ENCODE measurements at regions not wholly inside any gene's neighbourhood (a gene's known extent, or its start where the extent isn't known, plus 50 kb on each side); places are given as distances from the start of the nearest gene placed in this dataset.

GRCh38 chr2:122528061-122528460, 772.6 kb downstream of the TSN start:
- H3K36me3 ChIP-seq, result no peaks in the 10 kb centered on the region
- no peak overlapping the region for H3K27ac ChIP-seq
- no peak overlapping the region for H3K4me3 ChIP-seq
- intact Hi-C loops (cut with DNase I), result no loop called here
- WGBS, 3 donors, result 80 to 87% (median 86%) methylated on average over 3 of the region's 3 CpGs
- H3K4me1 ChIP-seq (ENCODE audit: insufficient read depth), result no peaks in the 10 kb centered on the region
- TF ChIP-seq POLR2A (IDR thresholded peaks at IDR 0.05) (no peak), EP300 (IDR thresholded peaks at IDR 0.05) (no peak), CTCF (IDR thresholded peaks at IDR 0.05) (no peak)
- no peaks in the 10 kb centered on the region for H3K27me3 ChIP-seq
- no peak for DNase-seq
- H3K9me3 ChIP-seq, result no peaks in the 10 kb centered on the region

- TF ChIP-seq POLR2A (IDR thresholded peaks at IDR 0.05) (no peak), CTCF (IDR thresholded peaks at IDR 0.05) (no peak), EP300 (IDR thresholded peaks at IDR 0.05) (no peak)
- no peak for DNase-seq
- Histone ChIP-seq H3K4me1 (ENCODE audit: insufficient read depth) (no peaks in the 10 kb centered on the region), H3K4me3 (no peak overlapping the region), H3K36me3 (no peaks in the 10 kb centered on the region), H3K27me3 (no peaks in the 10 kb centered on the region), H3K9me3 (no peaks in the 10 kb centered on the region), H3K27ac (no peak overlapping the region)
- 79 to 86% (median 81%) methylated on average over 11 of the region's 11 CpGs for WGBS, 3 donors
- intact Hi-C loops (cut with DNase I), result no loop called here
These were observed 773.7 kb downstream of the TSN start for GRCh38 chr2:122528958-122529705.

GRCh38 chr2:122530814-122531213, 775.4 kb downstream of the TSN start:
- intact Hi-C loops (cut with DNase I), result no loop called here
- 65 to 74% (median 67%) methylated on average over 2 of the region's 2 CpGs for WGBS, 3 donors
- Histone ChIP-seq H3K27me3 (no peaks in the 10 kb centered on the region), H3K9me3 (no peaks in the 10 kb centered on the region), H3K27ac (no peak overlapping the region), H3K36me3 (no peaks in the 10 kb centered on the region), H3K4me3 (no peak overlapping the region), H3K4me1 (ENCODE audit: insufficient read depth) (no peaks in the 10 kb centered on the region)
- no peak for DNase-seq
- no peak for TF ChIP-seq CTCF (IDR thresholded peaks at IDR 0.05)
- TF ChIP-seq POLR2A (IDR thresholded peaks at IDR 0.05), result no peak
- TF ChIP-seq EP300 (IDR thresholded peaks at IDR 0.05), result no peak

GRCh38 chr2:122531290-122532071, 776.0 kb downstream of the TSN start:
- H3K36me3 ChIP-seq, result no peaks in the 10 kb centered on the region
- no peak overlapping the region for H3K4me3 ChIP-seq
- TF ChIP-seq CTCF (IDR thresholded peaks at IDR 0.05) (no peak), POLR2A (IDR thresholded peaks at IDR 0.05) (no peak), EP300 (IDR thresholded peaks at IDR 0.05) (no peak)
- peak in 1 of 5 donors; percentile 13 for DNase-seq
- no peaks in the 10 kb centered on the region for H3K9me3 ChIP-seq
- H3K27ac ChIP-seq, result no peak overlapping the region
- H3K4me1 ChIP-seq (ENCODE audit: insufficient read depth), result no peaks in the 10 kb centered on the region
- no peaks in the 10 kb centered on the region for H3K27me3 ChIP-seq
- intact Hi-C loops (cut with DNase I), result no loop called here
- 24 to 37% (median 25%) methylated on average over 15 of the region's 15 CpGs for WGBS, 3 donors

Data from ovary (tissue), 7 donors.